GM18520 (cell line): ENCODE measurements at regions not wholly inside any gene's neighbourhood (a gene's known extent, or its start where the extent isn't known, plus 50 kb on each side); places are given as distances from the start of the nearest gene placed in this dataset.
"Not testable (repeated sequence)": the region's sequence is repeated elsewhere in the genome, so short reads cannot be mapped to it uniquely, and the experiment has no call there.

Experiments
- ATAC-seq: cut with Tn5 transposase; IDR thresholded peaks from one replicate; pipeline ENCODE4 v1.9.1; 2021; ENCODE audit not compliant: unreplicated experiment

DNA sequence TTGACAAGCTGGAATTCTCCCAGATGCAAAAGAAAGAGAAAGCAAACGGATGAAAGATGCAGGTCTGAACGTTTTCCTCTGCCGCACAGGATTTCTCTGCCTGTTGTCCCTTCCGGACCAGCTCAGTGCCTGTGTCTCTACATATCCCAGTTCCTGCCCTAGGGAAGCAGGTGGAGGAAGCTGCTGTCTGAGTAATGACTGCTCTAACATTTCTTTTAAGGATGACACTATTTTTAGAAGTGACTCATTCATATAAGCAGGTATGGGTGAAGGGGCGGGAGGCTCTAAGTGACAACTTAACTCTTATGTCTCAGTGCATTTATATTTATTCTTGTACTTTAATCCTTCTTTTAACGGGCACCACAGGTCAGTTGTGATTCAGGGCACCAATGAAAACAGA lies 128.8 kb downstream of the SLC24A2 start:
- ATAC-seq = no peak

DNA sequence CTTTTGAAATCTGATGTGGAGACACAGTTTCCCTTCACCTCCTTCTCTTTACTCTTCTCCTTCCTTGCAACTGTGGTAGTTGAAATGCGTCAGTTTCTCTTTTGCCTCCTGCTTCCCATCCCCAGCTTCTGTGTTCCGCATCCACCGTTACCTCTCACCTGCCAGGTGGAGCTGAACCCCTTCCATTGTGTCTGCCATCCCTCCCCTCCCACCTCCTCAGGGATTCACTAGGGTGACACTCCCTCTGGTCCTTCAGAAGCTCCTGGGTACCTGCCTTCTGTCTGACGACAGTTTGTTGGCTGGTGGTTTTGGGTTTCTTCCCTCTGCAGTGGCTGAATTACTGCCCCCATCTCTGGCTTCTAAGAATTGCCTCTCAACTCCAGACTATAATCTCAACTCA lies 132.1 kb downstream of the SLC24A2 start:
- ATAC-seq = no peak

DNA sequence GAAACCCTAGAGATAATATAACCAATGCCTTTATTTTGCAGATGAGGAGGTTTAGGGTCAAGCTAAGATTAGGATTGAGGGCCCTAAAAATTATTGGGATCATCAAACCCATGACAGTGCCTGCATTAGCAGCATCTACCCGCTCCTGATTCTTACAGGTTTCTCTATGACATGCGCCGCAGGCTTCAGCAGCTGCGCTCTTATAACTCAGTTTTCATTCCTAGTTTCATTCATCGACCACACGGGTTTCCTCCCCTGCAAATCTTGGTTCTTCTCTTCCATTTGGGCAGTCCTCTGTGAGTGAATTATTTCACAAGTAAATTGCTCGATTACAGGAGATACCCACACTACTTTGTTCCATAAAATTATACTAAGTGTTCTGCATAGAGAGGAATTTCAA lies 137.2 kb downstream of the SLC24A2 start:
- no peak for ATAC-seq

DNA sequence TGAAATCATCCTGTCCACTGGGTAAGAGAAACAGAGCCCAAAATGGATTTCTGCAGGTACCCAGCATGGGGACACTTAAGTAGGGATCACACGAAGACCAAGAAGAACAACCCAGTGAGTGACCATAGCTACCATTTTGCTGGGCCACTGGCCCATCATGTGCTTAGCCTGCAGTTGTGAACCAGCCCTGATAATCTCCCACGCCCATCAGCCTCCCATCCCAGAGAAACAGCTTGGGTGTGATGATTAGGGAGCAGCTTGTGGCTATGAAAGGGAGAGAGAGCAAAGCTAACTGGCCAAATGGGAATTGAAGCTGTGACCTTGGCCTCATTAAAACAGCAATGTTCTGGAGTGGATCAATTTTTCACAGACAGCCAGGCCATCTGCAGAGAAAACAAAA lies 138.5 kb downstream of the SLC24A2 start:
- no peak for ATAC-seq

DNA sequence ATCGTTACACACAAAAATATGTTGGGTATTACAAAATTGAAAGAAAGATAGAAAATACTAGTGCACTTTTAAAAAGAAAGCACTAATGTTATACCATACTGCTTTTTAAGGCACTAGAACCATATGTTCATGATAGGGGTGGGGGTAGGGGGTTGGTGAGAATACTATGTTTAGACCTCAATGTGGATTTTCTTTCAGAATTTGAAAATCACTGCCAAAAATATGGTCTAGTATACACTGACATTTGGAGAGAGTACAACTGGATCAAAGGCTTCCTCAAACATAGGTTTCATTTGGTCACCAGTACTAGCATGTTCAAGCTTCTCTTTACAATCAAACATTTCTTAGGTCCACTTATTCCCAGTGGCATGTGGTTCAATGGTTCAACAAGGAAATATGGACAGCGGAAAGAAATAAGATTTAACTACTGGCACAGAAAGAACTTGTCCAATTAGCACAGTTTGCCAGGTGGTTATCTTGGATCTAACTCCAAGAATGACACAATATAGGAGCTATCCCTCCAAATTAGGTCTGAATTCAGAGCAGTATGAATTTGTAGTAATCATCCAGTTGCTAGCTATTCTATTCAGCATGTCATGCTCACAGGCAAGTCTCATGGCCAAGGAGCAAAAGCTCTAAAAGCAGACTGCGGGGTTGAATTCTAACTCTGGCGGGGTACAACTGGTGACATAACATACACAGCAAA lies 139.3 kb downstream of the SLC24A2 start:
- no peak for ATAC-seq

DNA sequence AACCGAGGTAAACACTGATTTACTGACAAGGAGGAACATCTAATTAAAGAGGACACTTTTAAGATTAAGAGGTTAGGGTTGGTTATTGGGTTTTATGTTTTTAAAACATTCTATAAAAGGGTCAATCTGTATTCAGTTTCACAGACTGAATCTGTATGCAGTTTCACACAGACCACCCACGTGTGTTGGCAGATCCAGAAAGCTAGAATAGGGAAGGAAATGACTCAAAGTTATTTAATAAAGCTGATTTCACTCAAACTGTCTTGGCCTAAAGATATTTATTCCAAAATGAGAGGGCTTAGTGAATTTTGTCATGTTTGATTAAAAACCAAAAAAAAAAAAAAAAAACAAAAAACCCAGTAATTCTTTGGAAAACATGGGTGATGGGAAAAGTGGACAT lies 140.2 kb downstream of the SLC24A2 start:
- no peak for ATAC-seq

DNA sequence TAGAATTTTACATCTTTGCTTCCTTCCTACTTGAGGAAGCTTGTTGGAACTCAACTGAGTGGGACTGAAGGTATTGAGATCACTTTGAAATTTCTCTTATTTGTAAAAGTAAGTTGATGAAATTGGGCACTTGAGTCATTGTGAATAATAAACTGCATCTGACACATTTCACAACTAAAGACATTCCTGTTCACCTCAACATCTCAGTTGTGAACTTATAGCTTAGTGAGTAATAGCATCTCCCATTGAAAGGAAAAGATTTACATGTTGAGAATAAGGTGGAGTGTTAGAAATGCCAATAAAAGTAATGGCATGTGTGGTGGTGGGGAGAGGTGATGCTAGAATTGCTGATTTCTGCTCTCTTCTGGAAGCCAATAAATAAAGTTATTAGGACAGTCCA lies 145.0 kb downstream of the SLC24A2 start:
- no peak for ATAC-seq

DNA sequence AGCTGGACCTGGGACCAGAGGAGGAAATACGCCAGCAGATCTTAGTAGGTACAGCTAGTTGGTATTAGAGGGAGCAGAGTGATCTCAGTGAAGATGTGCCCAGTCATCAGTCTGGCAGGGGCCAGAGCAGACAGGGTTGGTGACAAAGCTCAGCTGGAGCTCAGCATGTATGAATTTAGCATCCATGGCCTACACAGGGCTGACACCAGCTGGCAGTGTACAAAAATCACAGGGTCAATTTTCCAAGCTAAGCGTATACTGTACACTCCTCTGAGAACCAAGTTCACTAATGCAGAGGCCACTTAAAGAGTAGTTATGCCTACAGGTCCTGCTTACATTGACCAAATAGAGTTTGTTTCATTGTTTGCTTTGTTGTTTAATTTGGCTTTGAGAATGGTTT lies 146.6 kb downstream of the SLC24A2 start:
- no peak for ATAC-seq

DNA sequence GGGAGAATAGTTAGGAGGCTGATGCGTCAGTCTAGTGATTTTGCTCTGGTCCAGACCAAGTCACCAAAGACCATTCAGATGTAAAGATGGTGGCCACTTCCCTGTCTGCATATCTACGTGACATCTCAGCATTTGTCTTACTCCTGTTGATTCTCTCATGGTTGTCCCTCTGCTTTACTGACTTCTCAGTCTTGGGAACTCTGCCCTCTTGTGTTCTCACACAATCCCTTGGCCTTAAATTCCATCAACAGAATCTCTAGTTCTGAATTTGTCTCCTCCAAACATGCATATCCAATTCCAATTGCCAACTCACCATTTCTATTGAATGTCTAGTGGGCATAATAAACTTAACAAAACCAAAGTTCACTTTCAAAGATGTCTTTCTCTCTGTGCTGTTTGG lies 147.8 kb downstream of the SLC24A2 start:
- ATAC-seq = no peak

DNA sequence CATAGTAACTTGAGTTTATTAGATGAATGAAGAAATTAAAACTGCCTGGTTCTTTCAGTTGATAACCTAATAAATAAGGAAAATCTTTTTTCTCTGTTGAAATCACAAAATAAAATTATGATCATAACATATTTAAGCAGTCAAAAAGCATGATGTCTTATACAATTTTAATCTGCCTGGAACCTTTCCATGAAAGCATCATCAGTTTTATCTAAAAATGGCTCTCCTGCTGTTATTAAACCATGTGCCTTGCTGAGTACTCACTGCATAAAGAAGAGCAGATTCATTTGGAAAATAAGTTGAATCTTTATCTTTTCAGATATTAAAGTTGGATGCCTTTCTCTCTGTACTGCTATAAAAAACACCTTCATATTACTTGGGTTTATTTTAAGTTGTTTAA lies 148.8 kb downstream of the SLC24A2 start:
- no peak for ATAC-seq

DNA sequence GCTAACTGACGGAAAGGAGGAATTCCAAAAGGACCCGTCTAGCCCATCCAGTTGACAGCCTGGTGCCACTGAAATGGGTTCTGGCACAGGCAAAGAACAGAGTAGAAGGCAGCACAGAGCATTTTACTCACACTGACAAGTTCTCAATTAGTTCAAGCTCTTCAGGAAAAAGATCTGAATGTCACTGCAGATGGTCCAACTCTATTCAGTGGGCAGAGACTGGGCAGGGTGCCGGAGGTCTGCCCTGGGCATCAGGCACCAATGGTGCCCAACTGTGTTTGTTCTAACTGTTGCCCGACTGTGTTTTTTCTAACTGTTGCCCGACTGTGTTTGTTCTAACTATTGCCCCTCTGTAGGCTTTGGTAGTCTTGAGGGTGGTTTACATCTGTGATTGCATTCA lies 151.8 kb downstream of the SLC24A2 start:
- ATAC-seq = no peak

DNA sequence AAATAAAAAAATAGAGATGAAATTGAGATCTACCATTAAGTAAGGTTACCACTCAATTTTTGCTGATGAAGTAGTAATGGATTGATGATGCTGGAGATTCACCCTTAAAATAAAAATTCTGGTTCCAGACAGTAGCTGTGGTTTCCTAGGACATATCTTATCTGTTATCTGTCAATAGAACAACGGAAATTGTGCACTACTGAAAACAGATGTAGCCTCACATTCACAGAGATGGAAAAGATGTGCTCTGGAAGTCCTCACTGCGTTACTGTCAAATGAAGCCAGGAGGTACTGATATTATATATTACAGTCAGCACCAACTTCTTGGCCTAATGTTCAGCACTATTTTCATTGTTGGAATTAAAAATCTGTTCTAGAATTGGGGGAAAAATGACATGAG lies 154.0 kb downstream of the SLC24A2 start:
- ATAC-seq = no peak

DNA sequence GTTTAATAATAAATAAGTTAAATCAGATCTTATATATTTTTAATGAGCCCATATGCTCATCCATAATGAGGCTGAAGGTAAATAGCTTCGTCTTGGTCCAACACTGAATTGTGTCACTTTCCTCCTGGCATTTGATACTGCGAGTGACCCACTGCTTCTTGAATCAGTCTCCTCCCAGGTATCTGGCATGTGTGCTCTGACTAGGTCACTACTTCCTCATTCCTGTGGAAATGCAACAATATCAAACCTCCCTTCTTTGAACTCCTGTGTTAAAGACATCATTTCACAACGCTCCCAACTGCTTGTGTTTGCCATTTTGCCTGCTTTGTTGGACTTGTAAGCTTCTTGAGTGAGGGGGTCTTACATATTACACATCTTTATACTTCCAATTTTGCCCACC lies 157.7 kb downstream of the SLC24A2 start:
- no peak for ATAC-seq

DNA sequence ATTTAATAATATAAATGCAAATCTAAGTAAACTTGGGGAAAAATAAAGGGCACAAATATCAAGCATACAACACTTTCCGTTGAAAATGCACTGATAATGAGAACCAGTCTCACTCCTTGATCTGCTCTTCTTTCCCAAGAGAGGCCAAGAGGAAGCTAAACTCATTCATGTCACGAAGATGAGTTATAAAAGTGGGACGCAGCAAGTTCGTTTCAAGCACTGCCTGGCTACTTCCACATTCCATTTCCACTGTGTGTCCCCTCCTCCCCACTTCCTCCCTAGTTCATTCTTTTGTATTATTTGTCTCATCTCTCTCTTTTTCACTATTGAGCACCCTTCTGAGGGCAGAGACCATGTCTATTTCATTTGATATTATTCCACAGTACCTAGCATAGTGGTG lies 158.1 kb downstream of the SLC24A2 start:
- no peak for ATAC-seq

DNA sequence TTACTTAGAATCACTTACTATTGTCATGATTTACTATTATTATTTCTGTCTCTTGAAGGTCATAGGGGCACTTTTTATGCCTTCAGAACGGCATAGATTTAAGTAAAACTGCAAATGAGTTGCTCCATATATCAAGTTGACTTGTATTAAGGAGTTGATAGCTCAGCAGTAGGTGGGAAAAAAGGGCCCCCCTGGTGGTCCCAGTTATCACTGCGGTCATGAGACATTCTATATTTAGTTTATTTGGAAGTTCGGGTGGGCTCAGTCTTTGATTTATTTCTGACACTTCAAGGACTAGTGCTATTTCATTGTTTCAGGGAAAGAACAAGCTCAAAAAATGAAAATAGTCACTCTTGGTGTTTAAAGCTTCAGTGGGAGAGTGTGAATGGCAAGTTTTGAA lies 159.3 kb downstream of the SLC24A2 start:
- no peak for ATAC-seq

DNA sequence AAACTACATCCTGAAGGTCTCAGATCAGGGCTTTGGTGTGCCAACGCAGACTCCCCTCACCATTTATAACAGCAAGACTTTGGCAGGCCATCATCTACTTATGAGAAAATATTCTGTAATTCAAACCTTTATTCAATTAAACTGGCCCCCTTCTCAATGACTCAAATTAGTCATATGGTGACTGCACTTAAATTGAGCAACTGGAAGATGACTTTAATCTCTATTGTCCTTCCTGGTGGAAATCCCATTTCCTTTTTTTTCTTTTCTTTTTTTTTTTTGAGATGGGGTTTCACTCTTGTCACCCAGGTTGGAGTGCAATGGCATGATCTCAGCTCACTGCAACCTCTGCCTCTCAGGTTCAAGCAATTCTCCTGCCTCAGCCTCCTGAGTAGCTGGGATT lies 163.4 kb downstream of the SLC24A2 start:
- not testable (repeated sequence) for ATAC-seq

DNA sequence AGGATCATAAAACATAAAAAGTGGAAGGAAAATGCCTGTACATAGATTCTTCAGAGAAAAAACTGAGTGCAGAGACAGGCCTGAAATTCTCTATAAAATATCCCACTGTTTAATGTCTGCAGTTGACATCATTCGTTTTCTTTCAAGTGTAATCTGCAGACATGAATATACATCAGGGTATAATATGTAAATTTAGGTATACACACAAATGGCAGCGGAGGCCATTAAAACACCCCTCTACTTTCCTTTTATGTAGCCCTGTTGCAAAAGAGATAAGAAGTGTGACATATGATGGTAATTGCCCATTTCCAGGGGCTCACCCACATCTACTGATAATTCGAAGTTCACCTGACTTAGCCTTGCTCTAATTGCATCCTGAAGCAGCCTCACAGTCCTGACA lies 164.3 kb downstream of the SLC24A2 start:
- ATAC-seq = no peak

DNA sequence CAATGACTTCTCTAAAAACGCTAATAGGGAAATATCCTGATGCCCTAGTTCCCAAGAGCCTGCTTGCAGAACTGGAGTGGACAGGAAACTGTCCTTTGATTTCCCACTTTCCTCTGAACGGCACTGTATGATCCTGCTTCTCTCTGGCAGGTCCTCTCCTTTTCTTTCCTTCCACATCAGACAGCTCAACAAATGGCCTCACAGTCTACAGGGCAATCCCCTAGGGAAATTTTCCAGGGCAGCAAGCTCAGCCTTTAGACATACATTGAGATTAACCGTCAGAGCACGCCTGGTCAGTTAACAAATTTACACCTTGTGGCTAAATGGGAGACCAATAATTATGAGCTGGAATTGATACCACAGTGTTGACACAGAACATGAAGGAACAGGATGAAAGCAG lies 164.9 kb downstream of the SLC24A2 start:
- ATAC-seq = no peak

DNA sequence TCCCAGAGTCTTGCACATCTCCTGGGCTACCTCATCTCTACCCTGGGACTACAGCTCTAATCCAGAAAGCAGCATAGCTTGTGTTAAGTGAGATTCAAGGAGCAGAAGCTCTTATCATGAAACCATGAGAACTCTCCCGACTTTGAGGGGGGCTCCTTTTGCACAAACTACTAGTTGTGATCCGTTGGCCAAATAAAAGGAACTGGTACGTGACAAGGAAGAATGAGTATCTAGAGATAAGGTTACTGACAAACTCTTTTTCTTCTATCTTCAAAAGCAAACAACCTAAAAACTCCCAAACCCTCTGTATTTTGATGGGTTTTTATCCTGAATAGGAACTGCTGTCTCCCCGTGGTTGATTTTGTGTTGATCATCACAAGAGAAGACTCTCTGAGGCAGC lies 168.5 kb downstream of the SLC24A2 start:
- ATAC-seq = no peak

DNA sequence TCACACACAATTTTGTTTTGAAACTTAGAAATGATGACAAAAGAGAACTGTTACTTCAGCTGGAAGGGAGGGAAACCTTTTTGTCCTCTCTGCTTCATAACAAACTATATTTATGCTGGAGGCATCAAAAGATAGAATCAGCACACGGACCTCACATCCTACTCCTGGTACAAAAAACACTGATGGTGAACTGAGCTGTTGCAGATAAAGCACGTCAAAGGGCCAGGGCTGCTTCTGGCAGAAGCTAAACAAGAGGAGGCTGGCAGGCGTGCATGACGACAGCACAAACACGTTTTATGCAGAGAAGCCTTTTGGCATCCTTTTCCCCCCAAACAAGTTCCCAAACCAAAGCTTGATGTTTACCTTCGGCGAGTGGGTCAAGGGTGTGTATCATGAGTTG lies 169.6 kb downstream of the SLC24A2 start:
- no peak for ATAC-seq

DNA sequence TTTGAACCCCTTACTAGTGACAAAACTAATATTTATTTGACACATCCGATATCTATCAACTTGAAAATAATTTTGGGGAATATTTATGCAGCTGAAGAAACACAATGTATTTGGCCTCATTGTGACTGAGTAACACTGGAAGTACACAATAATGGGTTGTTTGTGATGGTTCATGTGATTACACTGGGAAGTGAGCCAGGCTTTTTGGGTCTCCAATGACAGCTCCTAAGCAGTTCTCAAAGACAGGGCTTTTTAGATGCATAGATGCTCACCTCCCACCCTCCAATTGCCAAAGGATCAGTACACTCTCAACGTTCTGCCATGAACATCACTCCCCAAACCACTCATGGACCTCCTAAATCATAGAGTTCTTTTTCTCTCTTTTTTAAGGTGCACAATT lies 170.0 kb downstream of the SLC24A2 start:
- no peak for ATAC-seq

DNA sequence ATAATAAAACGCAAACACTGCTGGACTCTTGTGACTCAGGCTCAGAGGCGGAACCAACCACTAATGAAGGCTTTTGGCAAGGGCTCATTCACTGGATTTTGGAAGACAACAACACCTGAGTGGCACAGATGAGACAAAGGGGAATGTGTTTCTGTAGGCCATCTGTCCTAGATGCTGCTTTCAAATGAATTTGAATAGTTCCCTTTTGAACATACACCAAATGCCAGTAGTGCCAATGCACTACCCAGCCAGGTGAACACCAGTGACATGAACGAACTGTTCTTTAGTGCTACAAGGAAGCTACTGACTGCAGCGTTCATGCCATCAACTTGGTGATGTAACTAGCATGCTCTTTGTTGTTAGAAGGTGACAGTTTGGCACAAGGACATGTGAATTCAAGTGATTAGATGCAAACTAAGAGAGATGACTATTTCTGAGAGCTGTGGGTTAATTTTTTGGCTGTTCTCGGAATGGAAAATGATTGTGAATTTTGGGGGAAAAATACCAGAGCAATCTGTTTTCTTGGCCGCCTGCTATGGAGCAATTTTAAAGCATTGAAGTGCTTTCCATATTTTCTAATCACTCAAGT lies 173.7 kb downstream of the SLC24A2 start:
- ATAC-seq = no peak

DNA sequence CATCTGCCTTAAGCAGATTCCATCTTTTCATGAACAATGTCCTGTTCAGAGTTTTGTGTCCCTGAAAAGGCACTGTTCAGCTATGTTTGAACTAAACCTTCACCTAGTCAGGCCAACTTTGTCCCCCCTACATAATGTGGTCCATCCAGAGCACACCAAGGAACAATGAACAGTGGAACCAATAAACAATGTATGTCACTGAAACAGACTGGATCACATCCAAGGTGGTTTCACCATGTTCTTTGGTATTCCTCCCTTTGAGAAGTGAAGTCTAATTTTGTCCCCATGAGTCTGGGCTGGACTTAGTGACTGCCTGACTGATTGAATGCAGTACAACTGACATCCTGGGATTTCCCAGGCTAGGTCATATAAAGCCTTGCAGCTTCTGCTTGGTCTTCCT lies 174.5 kb downstream of the SLC24A2 start:
- ATAC-seq = no peak
